CD8-positive, alpha-beta memory T cell (primary cell): ENCODE measurements at regions not wholly inside any gene's neighbourhood (a gene's known extent, or its start where the extent isn't known, plus 50 kb on each side); places are given as distances from the start of the nearest gene placed in this dataset.
"Not testable (repeated sequence)": the region's sequence is repeated elsewhere in the genome, so short reads cannot be mapped to it uniquely, and the experiment has no call there.

Experiments used
- CTCF ChIA-PET: fragments of 350-600 bp; sonication (Branson Sonifier 250); formaldehyde crosslinking; loops from one replicate; lab custom pipeline; 2021; ENCODE audit warnings: antibody characterized with exemption; lab: Charles Lee
- POLR2A ChIA-PET: fragments of 350-600 bp; sonication (Branson Sonifier 250); formaldehyde crosslinking; loops from one replicate; lab custom pipeline; 2021; ENCODE audit warnings: antibody characterized with exemption; lab: Charles Lee
- DNase-seq, 5 donors: peaks; one replicate each; pipeline versions ENCODE4 v3.0.0 to v3.0.0-alpha.2; 2020 to 2022; ENCODE audit warnings: mixed read lengths in 1 of 5
- H3K27ac ChIP-seq: one replicate; pipeline ENCODE4 v1.7.0; 2013; ENCODE audit warnings: low read depth, mild to moderate bottlenecking, low read length, moderate library complexity
- H3K27me3 ChIP-seq: 2 replicates; pipeline ENCODE4 v1.7.0; 2013; ENCODE audit warnings: low read length, mild to moderate bottlenecking; ENCODE audit not compliant: insufficient read depth, poor library complexity, severe bottlenecking
- H3K36me3 ChIP-seq: 2 replicates; pipeline ENCODE4 v1.7.0; 2013; ENCODE audit warnings: mild to moderate bottlenecking, low read length, moderate library complexity; ENCODE audit not compliant: insufficient read depth
- H3K4me1 ChIP-seq: 2 replicates; pipeline ENCODE4 v1.7.0; 2013; ENCODE audit warnings: mild to moderate bottlenecking, low read length, moderate library complexity; ENCODE audit not compliant: insufficient read depth
- H3K4me3 ChIP-seq: 2 replicates; pipeline ENCODE4 v1.7.0; 2013; ENCODE audit warnings: mild to moderate bottlenecking, low read length
- H3K9me3 ChIP-seq: 2 replicates; pipeline ENCODE4 v1.7.0; 2013; ENCODE audit warnings: mild to moderate bottlenecking, low read length
- H3K27ac Mint-ChIP-seq, 8 donors: one replicate each; pipeline ENCODE4 v1.8.0; 2020 to 2021; ENCODE audit warnings: mixed read lengths in 8 of 8, mild to moderate bottlenecking in 6 of 8, inconsistent platforms in 3 of 8, moderate library complexity in 3 of 8
- H3K27me3 Mint-ChIP-seq, 2 donors: one replicate each; pipeline ENCODE4 v1.8.0; 2020 to 2021; ENCODE audit warnings: mixed read lengths in 2 of 2, mild to moderate bottlenecking in 1 of 2, moderate library complexity in 1 of 2
- H3K36me3 Mint-ChIP-seq, 3 donors: one replicate each; pipeline ENCODE4 v1.8.0; 2020 to 2021; ENCODE audit warnings: mixed read lengths in 3 of 3, inconsistent platforms in 1 of 3, mild to moderate bottlenecking in 1 of 3
- H3K4me1 Mint-ChIP-seq, 3 donors: one replicate each; pipeline ENCODE4 v1.8.0; 2020 to 2021; ENCODE audit warnings: mixed read lengths in 3 of 3, inconsistent platforms in 1 of 3, mild to moderate bottlenecking in 1 of 3
- H3K4me3 Mint-ChIP-seq, 7 donors: one replicate each; pipeline ENCODE4 v1.8.0; 2020 to 2021; ENCODE audit warnings: mixed read lengths in 7 of 7, mild to moderate bottlenecking in 6 of 7, moderate library complexity in 4 of 7, inconsistent platforms in 2 of 7
- H3K9me3 Mint-ChIP-seq, 5 donors: one replicate each; pipeline ENCODE4 v1.8.0; 2020 to 2022; ENCODE audit warnings: mixed read lengths in 5 of 5, mild to moderate bottlenecking in 3 of 5, moderate library complexity in 2 of 5, inconsistent platforms in 1 of 5

DNA sequence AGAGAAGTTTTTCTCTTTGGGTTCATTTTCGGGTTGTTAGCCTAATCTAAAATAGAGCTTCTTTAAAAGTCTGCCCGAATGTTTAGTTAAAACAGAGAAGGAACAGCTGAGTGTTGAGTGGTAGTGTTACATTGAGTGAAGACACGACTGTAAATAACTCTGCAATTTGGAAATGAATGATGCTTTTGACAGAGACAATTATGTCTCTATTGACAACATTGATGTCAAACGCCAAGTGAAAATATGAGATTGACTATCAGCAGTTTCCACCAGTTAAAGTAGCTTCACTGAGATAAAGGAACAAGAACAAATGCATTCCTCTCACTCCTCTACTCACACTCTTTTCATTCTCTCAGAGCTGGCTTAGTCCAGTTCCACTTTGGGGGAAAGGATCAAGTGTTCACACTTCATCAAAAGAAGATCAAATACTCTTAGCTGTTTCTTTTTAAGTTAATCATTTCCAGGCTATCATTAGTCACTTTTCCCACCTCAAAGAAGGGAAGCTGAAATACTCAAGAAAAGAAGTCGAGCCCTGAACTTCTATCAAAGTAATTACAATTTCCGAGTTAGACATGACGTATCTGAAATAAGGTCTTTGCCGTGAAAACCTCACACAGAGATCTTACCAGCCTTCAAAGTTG lies 399.1 kb upstream of the DPH6 start:
- H3K27ac Mint-ChIP-seq = no peak overlapping the region
- POLR2A ChIA-PET = no interaction called here
- H3K4me3 Mint-ChIP-seq = no peak overlapping the region
- peaks cover 0 to 11% (median 2%) of the 10 kb centered on the region in 5 donors for H3K9me3 Mint-ChIP-seq
- no peaks in the 10 kb centered on the region for H3K36me3 Mint-ChIP-seq
- DNase-seq = no peak
- H3K4me1 Mint-ChIP-seq = no peaks in the 10 kb centered on the region
- H3K27me3 Mint-ChIP-seq = no peaks in the 10 kb centered on the region
- CTCF ChIA-PET = no interaction called here
- H3K4me1 ChIP-seq = no peaks in the 10 kb centered on the region
- H3K27ac ChIP-seq = no peak overlapping the region
- H3K9me3 ChIP-seq = no peaks in the 10 kb centered on the region
- H3K36me3 ChIP-seq = no peaks in the 10 kb centered on the region
- no peak overlapping the region for H3K4me3 ChIP-seq
- H3K27me3 ChIP-seq = no peaks in the 10 kb centered on the region

DNA sequence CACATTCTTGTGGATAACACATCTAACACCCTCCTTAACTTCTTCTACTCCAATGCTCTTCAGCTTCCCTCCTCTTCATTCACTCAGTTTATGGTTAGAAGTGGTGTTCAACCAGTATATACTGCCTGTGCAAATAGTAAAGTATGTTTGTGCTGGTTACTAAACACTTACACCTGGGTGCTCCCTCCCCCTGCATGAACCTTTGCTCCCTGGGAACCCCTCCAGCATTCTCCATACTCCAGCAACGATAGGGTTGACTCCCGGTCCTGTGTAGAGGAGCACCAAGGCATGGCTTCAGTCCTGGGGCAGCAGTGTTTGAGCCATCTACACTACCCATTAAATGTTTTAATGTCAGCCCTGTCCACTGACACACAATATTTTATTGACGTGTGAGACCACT lies 407.5 kb upstream of the DPH6 start:
- no peak overlapping the region for H3K4me3 ChIP-seq
- H3K27ac Mint-ChIP-seq = no peak overlapping the region
- peaks cover 0 to 6% (median 0%) of the 10 kb centered on the region in 5 donors for H3K9me3 Mint-ChIP-seq
- H3K4me3 Mint-ChIP-seq = no peak overlapping the region
- ChIA-PET CTCF (no interaction called here), POLR2A (no interaction called here)
- no peaks in the 10 kb centered on the region for H3K36me3 Mint-ChIP-seq
- no peaks in the 10 kb centered on the region for H3K9me3 ChIP-seq
- no peaks in the 10 kb centered on the region for H3K4me1 ChIP-seq
- no peaks in the 10 kb centered on the region for H3K4me1 Mint-ChIP-seq
- H3K27me3 ChIP-seq = no peaks in the 10 kb centered on the region
- DNase-seq = no peak
- H3K27me3 Mint-ChIP-seq = no peaks in the 10 kb centered on the region
- no peak overlapping the region for H3K27ac ChIP-seq
- no peaks in the 10 kb centered on the region for H3K36me3 ChIP-seq

DNA sequence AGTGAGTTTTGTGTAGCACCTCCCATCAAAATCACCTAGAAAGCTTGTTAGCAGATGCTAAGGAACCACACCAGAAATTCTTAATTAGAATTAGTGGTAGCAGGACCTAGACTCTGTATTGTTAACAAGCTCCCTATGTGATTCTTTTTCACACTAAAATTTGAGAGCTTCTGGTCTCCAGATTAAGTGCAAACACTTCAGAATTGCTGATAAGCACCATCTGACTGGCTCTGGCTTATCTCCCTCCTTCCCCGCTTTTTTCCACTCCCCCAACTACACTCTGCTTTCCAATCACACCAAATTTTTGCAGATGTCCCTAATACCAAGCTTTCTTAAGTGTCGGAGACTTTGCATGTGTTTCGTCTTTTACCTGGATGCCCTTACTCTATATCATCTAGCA lies 410.1 kb upstream of the DPH6 start:
- no peaks in the 10 kb centered on the region for H3K9me3 Mint-ChIP-seq
- Histone ChIP-seq H3K27ac (no peak overlapping the region), H3K4me1 (no peaks in the 10 kb centered on the region), H3K9me3 (no peaks in the 10 kb centered on the region), H3K27me3 (no peaks in the 10 kb centered on the region), H3K36me3 (no peaks in the 10 kb centered on the region), H3K4me3 (no peak overlapping the region)
- H3K27ac Mint-ChIP-seq = no peak overlapping the region
- no peak overlapping the region for H3K4me3 Mint-ChIP-seq
- H3K36me3 Mint-ChIP-seq = no peaks in the 10 kb centered on the region
- DNase-seq = no peak
- H3K27me3 Mint-ChIP-seq = no peaks in the 10 kb centered on the region
- POLR2A ChIA-PET = no interaction called here
- H3K4me1 Mint-ChIP-seq = no peaks in the 10 kb centered on the region
- CTCF ChIA-PET = no interaction called here

DNA sequence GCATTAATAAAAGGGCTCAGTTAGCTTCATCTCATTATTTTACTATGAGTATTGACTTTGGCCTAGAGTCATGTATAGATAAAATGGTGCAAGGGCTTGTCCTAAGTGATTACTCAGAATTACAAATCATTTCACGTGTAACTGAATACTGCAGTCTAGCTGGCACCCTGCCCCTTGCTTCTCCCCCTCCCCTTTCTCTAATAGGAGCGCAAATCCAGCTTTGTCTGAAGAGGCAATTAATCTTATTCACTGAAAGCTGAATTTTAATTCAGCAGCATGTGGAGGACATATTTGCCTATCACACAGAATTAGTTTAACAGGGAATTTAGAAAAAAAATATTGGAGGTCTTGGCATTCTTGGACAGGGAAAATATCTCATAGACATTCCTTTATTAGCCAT lies 412.1 kb upstream of the DPH6 start:
- H3K27me3 ChIP-seq = no peaks in the 10 kb centered on the region
- no peak overlapping the region for H3K4me3 ChIP-seq
- H3K27ac ChIP-seq = no peak overlapping the region
- no peaks in the 10 kb centered on the region for H3K36me3 ChIP-seq
- Mint-ChIP-seq H3K27me3 (no peaks in the 10 kb centered on the region), H3K4me1 (no peaks in the 10 kb centered on the region), H3K9me3 (peaks cover 0 to 1% (median 0%) of the 10 kb centered on the region in 5 donors), H3K4me3 (no peak overlapping the region), H3K36me3 (no peaks in the 10 kb centered on the region), H3K27ac (no peak overlapping the region)
- no peak for DNase-seq
- no peaks in the 10 kb centered on the region for H3K9me3 ChIP-seq
- POLR2A ChIA-PET = no interaction called here
- H3K4me1 ChIP-seq = no peaks in the 10 kb centered on the region
- CTCF ChIA-PET = no interaction called here

DNA sequence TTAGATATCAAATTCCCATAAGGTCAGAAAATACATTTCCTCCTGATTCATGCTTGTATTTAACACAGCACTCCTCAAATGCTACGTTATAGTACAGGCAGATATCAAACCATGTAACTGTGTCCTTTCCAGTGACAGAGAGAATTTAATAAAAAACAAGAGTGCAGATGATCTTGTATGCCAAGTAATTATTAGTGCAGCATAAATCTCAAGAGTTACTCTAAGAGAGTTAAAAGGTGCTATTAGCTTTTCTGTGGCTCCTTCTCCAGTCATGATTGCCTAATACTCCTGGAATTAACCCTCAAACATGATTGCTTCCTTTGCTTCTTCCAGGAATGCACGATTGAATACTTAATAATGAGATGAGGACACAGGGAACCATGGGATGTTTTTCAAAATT lies 413.0 kb upstream of the DPH6 start:
- Histone ChIP-seq H3K27me3 (no peaks in the 10 kb centered on the region), H3K36me3 (no peaks in the 10 kb centered on the region), H3K4me1 (no peaks in the 10 kb centered on the region), H3K9me3 (no peaks in the 10 kb centered on the region), H3K4me3 (no peak overlapping the region), H3K27ac (no peak overlapping the region)
- Mint-ChIP-seq H3K9me3 (peaks cover 0 to 1% (median 0%) of the 10 kb centered on the region in 5 donors), H3K27me3 (no peaks in the 10 kb centered on the region), H3K4me1 (no peaks in the 10 kb centered on the region), H3K4me3 (no peak overlapping the region), H3K36me3 (no peaks in the 10 kb centered on the region), H3K27ac (no peak overlapping the region)
- POLR2A ChIA-PET = no interaction called here
- no peak for DNase-seq
- CTCF ChIA-PET = no interaction called here

DNA sequence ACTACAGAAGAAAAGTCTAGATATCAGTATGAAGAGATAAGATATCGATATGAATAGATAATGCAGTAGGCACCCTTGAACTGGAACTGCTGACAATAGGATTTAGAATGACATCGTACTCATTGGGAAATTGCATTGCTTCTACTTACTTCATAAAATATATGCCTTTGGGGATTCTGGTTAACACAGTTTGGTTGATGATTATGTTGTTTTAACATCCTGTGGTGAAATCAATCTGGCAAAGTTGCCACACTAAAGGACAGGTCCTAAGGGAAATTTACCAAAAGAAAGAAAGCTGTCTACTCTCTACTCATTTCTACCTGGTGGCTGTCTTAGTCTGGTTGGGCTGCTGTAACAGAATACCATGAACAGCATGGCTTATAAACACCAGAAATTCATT lies 417.4 kb upstream of the DPH6 start:
- Histone ChIP-seq H3K27me3 (no peaks in the 10 kb centered on the region), H3K36me3 (no peaks in the 10 kb centered on the region), H3K27ac (no peak overlapping the region), H3K9me3 (no peaks in the 10 kb centered on the region), H3K4me3 (no peak overlapping the region), H3K4me1 (no peaks in the 10 kb centered on the region)
- DNase-seq = no peak
- H3K4me1 Mint-ChIP-seq = no peaks in the 10 kb centered on the region
- H3K36me3 Mint-ChIP-seq = no peaks in the 10 kb centered on the region
- no peaks in the 10 kb centered on the region for H3K27me3 Mint-ChIP-seq
- ChIA-PET CTCF (no interaction called here), POLR2A (no interaction called here)
- no peak overlapping the region for H3K27ac Mint-ChIP-seq
- H3K9me3 Mint-ChIP-seq = peaks cover 0 to 5% (median 0%) of the 10 kb centered on the region in 5 donors
- no peak overlapping the region for H3K4me3 Mint-ChIP-seq

DNA sequence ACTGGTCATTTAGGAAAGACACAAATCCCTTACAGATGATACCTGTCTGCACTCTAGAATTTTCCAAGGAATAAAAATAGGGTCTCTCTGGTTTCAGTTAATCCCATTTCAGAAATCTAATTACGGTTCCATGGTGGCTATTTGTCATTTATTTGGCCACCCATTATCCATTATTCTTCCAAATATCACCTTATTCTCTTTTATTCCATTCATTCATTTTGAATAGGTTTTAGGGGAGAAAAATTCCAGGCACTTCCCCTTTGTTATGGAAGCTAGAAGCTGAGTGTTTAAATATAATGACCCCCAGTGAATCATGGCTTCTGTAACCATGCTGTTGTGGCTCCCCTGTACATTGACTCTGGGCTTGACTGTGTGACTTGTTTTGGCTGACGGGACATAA lies 420.8 kb upstream of the DPH6 start:
- Mint-ChIP-seq H3K36me3 (no peaks in the 10 kb centered on the region), H3K4me3 (no peak overlapping the region)

DNA sequence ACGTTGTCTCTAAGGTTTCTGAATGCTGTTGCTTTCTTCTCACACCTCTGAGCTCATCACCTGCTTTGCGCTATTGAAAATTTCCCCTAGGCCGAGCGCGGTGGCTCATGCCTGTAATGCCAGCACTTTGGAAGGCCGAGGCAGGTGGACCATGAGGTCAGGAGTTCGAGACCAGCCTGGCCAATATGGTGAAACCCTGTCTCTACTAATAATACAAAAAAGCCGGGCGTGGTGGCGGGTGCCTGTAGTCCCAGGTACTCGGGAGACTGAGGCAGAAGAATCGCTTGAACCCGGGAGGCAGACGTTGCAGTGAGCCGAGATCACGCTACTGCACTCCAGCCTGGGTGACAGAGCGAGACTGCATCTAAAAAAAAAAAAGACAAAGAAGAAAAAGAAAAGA lies 422.0 kb upstream of the DPH6 start:
- H3K9me3 Mint-ChIP-seq, H3K36me3 ChIP-seq, DNase-seq, H3K27me3 Mint-ChIP-seq, H3K27ac Mint-ChIP-seq, CTCF ChIA-PET, H3K4me1 Mint-ChIP-seq, H3K27ac ChIP-seq, H3K36me3 Mint-ChIP-seq, H3K9me3 ChIP-seq, H3K27me3 ChIP-seq, POLR2A ChIA-PET, H3K4me3 ChIP-seq, H3K4me1 ChIP-seq, H3K4me3 Mint-ChIP-seq: not testable (repeated sequence)

More for the DNA sequence above, 420.8 kb upstream of the DPH6 start:
- H3K27me3 ChIP-seq = no peaks in the 10 kb centered on the region
- CTCF ChIA-PET = no interaction called here
- POLR2A ChIA-PET = no interaction called here
- no peaks in the 10 kb centered on the region for H3K36me3 ChIP-seq
- H3K27ac ChIP-seq = no peak overlapping the region
- H3K27ac Mint-ChIP-seq = no peak overlapping the region
- no peaks in the 10 kb centered on the region for H3K9me3 ChIP-seq
- no peak for DNase-seq
- H3K4me1 Mint-ChIP-seq = no peaks in the 10 kb centered on the region
- H3K9me3 Mint-ChIP-seq = peaks cover 0 to 6% (median 0%) of the 10 kb centered on the region in 5 donors
- H3K27me3 Mint-ChIP-seq = peaks cover 0 to 4% of the 10 kb centered on the region in 2 donors
- H3K4me3 ChIP-seq = no peak overlapping the region
- no peaks in the 10 kb centered on the region for H3K4me1 ChIP-seq

DNA sequence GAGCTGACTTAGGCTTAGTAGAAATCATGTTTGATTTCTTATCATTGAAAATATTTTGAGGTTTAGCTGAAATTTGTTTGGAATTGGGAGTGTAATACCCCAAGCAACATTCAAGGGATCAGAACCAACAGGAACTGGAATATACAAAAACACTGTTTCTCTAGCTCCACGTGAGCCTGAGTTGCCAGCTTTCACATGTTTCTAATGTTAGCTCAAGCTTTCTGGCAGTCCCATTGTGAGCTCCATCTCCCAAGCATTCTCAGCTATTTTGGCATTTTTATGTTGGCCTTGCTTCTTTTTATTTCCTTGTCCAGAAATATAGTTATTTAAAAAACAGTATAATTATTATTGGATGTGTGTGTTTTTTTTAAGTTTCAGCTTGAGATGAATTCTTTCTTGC lies 427.1 kb upstream of the DPH6 start:
- H3K27ac Mint-ChIP-seq = no peak overlapping the region
- Histone ChIP-seq H3K4me3 (no peak overlapping the region), H3K4me1 (no peaks in the 10 kb centered on the region), H3K9me3 (no peaks in the 10 kb centered on the region), H3K27me3 (no peaks in the 10 kb centered on the region), H3K27ac (no peak overlapping the region), H3K36me3 (no peaks in the 10 kb centered on the region)
- POLR2A ChIA-PET = no interaction called here
- H3K9me3 Mint-ChIP-seq = peaks cover 0 to 6% (median 0%) of the 10 kb centered on the region in 5 donors
- CTCF ChIA-PET = no interaction called here
- H3K4me3 Mint-ChIP-seq = no peak overlapping the region
- peaks cover 0 to 4% of the 10 kb centered on the region in 2 donors for H3K27me3 Mint-ChIP-seq
- no peak for DNase-seq
- no peaks in the 10 kb centered on the region for H3K36me3 Mint-ChIP-seq
- H3K4me1 Mint-ChIP-seq = no peaks in the 10 kb centered on the region
